Activated T-cell treated with anti-CD3 and anti-CD28 coated beads, Interleukin-2, amount 50 U/mL, for 24 hours (primary cell): ENCODE measurements at regions not wholly inside any gene's neighbourhood (a gene's known extent, or its start where the extent isn't known, plus 50 kb on each side); places are given as distances from the start of the nearest gene placed in this dataset.
"Not testable (repeated sequence)": the region's sequence is repeated elsewhere in the genome, so short reads cannot be mapped to it uniquely, and the experiment has no call there.

Source experiments
- DNase-seq: peaks from one replicate; pipeline ENCODE4 v3.0.0-alpha.2; 2020
- H3K27ac Mint-ChIP-seq: 2 replicates; pipeline ENCODE4 v1.8.0; 2020; ENCODE audit warnings: mild to moderate bottlenecking, mixed read lengths
- H3K27me3 Mint-ChIP-seq: 2 replicates; pipeline ENCODE4 v1.8.0; 2020; ENCODE audit warnings: mixed read lengths
- H3K36me3 Mint-ChIP-seq: 2 replicates; pipeline ENCODE4 v1.8.0; 2020; ENCODE audit warnings: low read depth, mixed read lengths
- H3K4me1 Mint-ChIP-seq: 2 replicates; pipeline ENCODE4 v1.8.0; 2020; ENCODE audit warnings: low read depth, mixed read lengths
- H3K4me3 Mint-ChIP-seq: 2 replicates; pipeline ENCODE4 v1.8.0; 2020; ENCODE audit warnings: mild to moderate bottlenecking, moderate library complexity, mixed read lengths
- H3K9me3 Mint-ChIP-seq: 2 replicates; pipeline ENCODE4 v1.8.0; 2020; ENCODE audit warnings: mixed read lengths

DNA sequence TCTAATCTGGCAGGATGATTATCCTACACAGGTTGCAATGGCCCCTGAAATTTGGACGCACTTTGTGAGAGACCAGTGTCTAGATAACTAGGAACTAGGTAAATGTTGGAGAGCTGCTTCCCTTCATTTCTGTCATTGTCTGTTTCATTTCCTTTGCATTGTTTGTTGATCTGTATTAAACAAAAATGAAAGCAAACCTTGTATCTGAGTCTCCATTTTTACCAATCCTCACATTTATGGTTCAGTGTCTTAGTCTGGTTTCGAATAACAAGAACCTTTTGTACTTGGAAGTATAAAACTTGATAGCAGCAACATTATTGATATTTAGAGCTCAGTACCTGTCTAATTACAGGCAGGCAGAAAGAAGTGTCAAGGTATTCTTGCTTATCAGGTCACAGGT, 105.5 kb downstream of the MRPS30 start:
- no peaks in the 10 kb centered on the region for H3K27me3 Mint-ChIP-seq
- no peak overlapping the region for H3K27ac Mint-ChIP-seq
- no peaks in the 10 kb centered on the region for H3K36me3 Mint-ChIP-seq
- no peak overlapping the region for H3K4me3 Mint-ChIP-seq
- no peaks in the 10 kb centered on the region for H3K4me1 Mint-ChIP-seq
- peaks cover 4% of the 10 kb centered on the region for H3K9me3 Mint-ChIP-seq
- no peak for DNase-seq

- peaks cover 6% of the 10 kb centered on the region for H3K9me3 Mint-ChIP-seq
- no peak overlapping the region for H3K27ac Mint-ChIP-seq
- H3K4me3 Mint-ChIP-seq, result no peak overlapping the region
- no peaks in the 10 kb centered on the region for H3K27me3 Mint-ChIP-seq
- H3K4me1 Mint-ChIP-seq, result no peaks in the 10 kb centered on the region
- no peak for DNase-seq
- no peaks in the 10 kb centered on the region for H3K36me3 Mint-ChIP-seq
Observed at GRCh38 chr5:44919560-44919959, 110.8 kb downstream of the MRPS30 start.

DNA sequence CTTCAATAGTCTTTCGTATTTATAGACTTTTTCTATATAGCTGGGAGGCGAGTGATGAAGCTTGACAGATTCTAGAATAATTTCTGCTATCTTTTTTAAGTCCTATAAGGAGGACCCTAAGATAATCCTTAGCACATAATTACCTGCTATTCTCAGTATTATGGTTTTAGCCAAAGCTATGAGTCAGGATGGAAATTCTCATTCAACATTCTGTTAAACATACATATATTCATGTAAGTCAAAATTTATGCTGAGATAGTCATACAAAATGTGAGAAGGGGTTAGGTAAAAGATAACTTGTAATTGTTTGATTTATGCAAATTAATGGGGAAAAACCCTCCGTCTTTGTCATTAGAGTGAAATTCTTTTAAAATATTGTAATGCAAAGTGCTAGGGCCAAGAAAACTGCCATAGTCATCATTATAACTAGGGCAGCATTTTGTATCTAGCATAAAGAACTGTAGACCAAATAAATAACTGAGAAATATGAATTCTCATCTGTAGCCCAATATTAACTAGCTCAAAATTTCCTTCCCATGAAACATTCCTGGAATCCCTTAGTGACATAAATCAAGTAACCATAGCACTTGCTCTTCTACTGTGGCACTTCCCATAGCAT, 118.5 kb downstream of the MRPS30 start:
- Mint-ChIP-seq H3K4me1 (peaks cover 3% of the 10 kb centered on the region), H3K27me3 (no peaks in the 10 kb centered on the region), H3K9me3 (peaks cover 5% of the 10 kb centered on the region), H3K36me3 (no peaks in the 10 kb centered on the region), H3K4me3 (no peak overlapping the region), H3K27ac (no peak overlapping the region)
- no peak for DNase-seq

DNA sequence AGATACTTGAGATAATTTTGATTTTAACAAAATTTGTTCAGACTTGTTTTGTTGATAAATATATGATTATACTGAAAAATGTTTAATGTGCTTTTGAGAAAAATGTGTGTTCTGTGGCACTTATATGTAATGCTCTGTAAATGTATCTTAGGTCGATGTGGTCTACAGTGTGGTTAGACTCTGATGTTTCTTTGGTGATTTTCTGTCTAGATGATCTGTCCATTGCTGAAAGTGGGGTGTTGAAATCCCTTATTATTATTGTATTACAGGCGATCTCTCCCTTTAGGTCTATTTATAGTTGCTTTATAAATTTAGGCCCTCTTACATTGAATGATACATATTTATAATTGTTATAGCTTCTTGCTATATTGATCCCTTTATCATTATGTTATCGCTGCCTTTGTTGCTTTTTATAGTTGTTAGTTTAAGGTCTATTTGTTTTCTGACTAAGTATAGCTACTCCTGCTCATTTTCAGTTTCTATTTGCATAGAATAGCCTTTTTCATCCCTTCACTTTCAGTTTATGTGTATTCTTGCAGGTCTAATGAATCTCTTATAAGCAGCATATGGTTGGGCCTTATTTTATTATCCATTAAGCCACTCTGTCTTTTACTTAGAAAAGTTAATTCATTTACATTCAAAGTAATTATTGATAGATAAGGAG, 124.3 kb downstream of the MRPS30 start:
- H3K9me3 Mint-ChIP-seq, result peaks cover 6% of the 10 kb centered on the region
- H3K27ac Mint-ChIP-seq, result no peak overlapping the region
- no peaks in the 10 kb centered on the region for H3K27me3 Mint-ChIP-seq
- H3K4me1 Mint-ChIP-seq, result peaks cover 1% of the 10 kb centered on the region
- no peak for DNase-seq
- H3K36me3 Mint-ChIP-seq, result no peaks in the 10 kb centered on the region
- H3K4me3 Mint-ChIP-seq, result no peak overlapping the region

- peaks cover 1% of the 10 kb centered on the region for H3K4me1 Mint-ChIP-seq
- no peak overlapping the region for H3K4me3 Mint-ChIP-seq
- no peak overlapping the region for H3K27ac Mint-ChIP-seq
- no peak for DNase-seq
- no peaks in the 10 kb centered on the region for H3K36me3 Mint-ChIP-seq
- no peaks in the 10 kb centered on the region for H3K27me3 Mint-ChIP-seq
- peaks cover 6% of the 10 kb centered on the region for H3K9me3 Mint-ChIP-seq
Observed at GRCh38 chr5:44933686-44934085, 124.9 kb downstream of the MRPS30 start.

GRCh38 chr5:44935262-44935661, 126.5 kb downstream of the MRPS30 start:
- no peaks in the 10 kb centered on the region for H3K27me3 Mint-ChIP-seq
- H3K4me3 Mint-ChIP-seq, result no peak overlapping the region
- H3K4me1 Mint-ChIP-seq, result peaks cover 1% of the 10 kb centered on the region
- H3K27ac Mint-ChIP-seq, result no peak overlapping the region
- no peaks in the 10 kb centered on the region for H3K36me3 Mint-ChIP-seq
- DNase-seq, result no peak
- peaks cover 6% of the 10 kb centered on the region for H3K9me3 Mint-ChIP-seq

- no peak overlapping the region for H3K27ac Mint-ChIP-seq
- peaks cover 1% of the 10 kb centered on the region for H3K4me1 Mint-ChIP-seq
- DNase-seq, result no peak
- H3K36me3 Mint-ChIP-seq, result no peaks in the 10 kb centered on the region
- peaks cover 6% of the 10 kb centered on the region for H3K9me3 Mint-ChIP-seq
- H3K4me3 Mint-ChIP-seq, result no peak overlapping the region
- H3K27me3 Mint-ChIP-seq, result no peaks in the 10 kb centered on the region
Observed at GRCh38 chr5:44935871-44936270, 127.1 kb downstream of the MRPS30 start.

GRCh38 chr5:44942524-44943001, 133.8 kb downstream of the MRPS30 start:
- Mint-ChIP-seq H3K4me1 (peaks cover 13% of the 10 kb centered on the region), H3K27me3 (no peaks in the 10 kb centered on the region)

DNA sequence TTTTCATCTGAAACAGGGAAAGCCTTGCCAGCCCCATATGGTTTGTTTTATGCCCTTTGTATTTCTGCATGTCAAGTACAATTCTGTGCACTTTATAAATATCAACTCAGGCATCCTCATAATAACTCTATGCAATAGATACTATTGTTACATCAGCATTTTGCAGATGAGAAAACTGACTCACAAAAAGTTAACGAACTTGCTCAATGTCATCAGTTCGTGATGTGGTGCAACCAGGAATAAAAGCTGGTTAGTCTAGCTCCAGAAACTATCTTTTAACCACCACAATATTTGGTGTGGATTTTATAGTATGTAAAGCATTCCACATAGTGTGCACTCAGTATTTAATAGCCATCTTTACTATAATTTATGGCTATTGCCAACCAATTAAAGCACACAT, 134.9 kb downstream of the MRPS30 start:
- no peaks in the 10 kb centered on the region for H3K27me3 Mint-ChIP-seq
- H3K27ac Mint-ChIP-seq, result no peak overlapping the region
- H3K36me3 Mint-ChIP-seq, result no peaks in the 10 kb centered on the region
- peaks cover 8% of the 10 kb centered on the region for H3K9me3 Mint-ChIP-seq
- no peak for DNase-seq
- no peak overlapping the region for H3K4me3 Mint-ChIP-seq
- H3K4me1 Mint-ChIP-seq, result peaks cover 13% of the 10 kb centered on the region

More at GRCh38 chr5:44942524-44943001, 133.8 kb downstream of the MRPS30 start:
- no peak for DNase-seq
- Mint-ChIP-seq H3K27ac (no peak overlapping the region), H3K9me3 (peaks cover 2% of the 10 kb centered on the region), H3K36me3 (no peaks in the 10 kb centered on the region), H3K4me3 (no peak overlapping the region)

- no peak overlapping the region for H3K27ac Mint-ChIP-seq
Observed at GRCh38 chr5:44945743-44946142, 137.0 kb downstream of the MRPS30 start.

DNA sequence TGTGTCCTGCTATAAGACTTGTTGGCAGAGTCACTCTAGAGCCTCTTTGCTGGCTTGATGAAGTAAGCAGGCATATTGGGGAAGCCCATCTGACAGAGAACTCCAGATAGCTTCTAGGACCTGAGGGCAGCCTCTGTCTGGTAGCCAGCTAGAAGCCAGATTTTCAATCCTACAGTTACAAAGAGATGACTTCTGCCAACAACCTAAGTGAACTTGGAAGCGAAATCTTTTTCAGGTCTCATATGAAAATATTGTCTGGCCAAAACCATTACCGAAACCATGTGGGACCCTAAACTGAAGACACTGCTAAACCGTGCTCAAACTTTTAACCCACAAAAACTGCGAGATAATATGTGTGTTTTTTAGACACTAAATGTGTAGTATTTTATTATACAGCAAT, 140.9 kb downstream of the MRPS30 start:
- Mint-ChIP-seq H3K9me3 (peaks cover 6% of the 10 kb centered on the region), H3K36me3 (no peaks in the 10 kb centered on the region), H3K27me3 (no peaks in the 10 kb centered on the region), H3K27ac (no peak overlapping the region), H3K4me1 (peaks cover 8% of the 10 kb centered on the region), H3K4me3 (no peak overlapping the region)
- DNase-seq, result no peak

More at GRCh38 chr5:44945743-44946142, 137.0 kb downstream of the MRPS30 start:
- Mint-ChIP-seq H3K36me3 (no peaks in the 10 kb centered on the region), H3K4me1 (peaks cover 13% of the 10 kb centered on the region), H3K9me3 (peaks cover 6% of the 10 kb centered on the region), H3K4me3 (no peak overlapping the region), H3K27me3 (no peaks in the 10 kb centered on the region)
- DNase-seq, result no peak

DNA sequence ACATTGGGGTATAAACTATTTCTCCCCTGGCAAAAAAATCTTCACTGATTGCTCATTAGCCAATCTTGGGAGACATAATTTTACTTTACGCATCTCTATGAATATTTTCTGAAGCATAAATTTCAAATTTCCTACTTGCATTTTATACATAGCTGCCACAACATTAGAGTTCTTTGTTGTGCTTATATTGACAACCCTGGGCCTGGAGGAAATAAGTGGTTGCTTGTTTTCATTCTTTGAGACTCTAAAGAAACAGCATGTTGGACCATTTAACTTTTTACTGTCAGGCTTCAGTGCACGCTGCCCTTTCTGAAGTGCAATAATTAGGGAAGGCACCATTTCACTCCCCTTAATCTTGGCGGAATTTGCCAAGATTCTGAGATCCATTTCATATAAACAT, 142.6 kb downstream of the MRPS30 start:
- peaks cover 6% of the 10 kb centered on the region for H3K9me3 Mint-ChIP-seq
- H3K4me3 Mint-ChIP-seq, result no peak overlapping the region
- no peaks in the 10 kb centered on the region for H3K4me1 Mint-ChIP-seq
- no peaks in the 10 kb centered on the region for H3K36me3 Mint-ChIP-seq
- H3K27ac Mint-ChIP-seq, result no peak overlapping the region
- H3K27me3 Mint-ChIP-seq, result no peaks in the 10 kb centered on the region
- no peak for DNase-seq

DNA sequence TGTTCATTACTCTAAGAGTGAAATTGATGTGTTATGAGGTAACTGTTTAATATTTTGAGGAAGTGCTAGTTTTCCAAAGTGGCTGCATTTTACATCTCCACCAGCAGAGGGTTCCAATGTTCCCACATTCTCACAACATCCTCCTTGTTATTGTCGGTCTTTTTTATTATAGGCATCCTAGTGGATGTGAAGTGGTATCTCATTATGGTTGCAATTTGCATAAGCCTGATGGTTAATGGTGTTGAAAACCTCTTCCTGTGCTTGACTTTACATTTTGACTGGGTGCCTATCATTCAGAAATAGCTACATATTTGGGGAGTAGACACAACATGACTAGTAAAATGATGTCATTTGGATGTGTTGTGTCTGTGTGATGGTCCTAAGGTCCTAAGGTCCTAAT, 143.6 kb downstream of the MRPS30 start:
- peaks cover 2% of the 10 kb centered on the region for H3K4me1 Mint-ChIP-seq
- H3K27me3 Mint-ChIP-seq, result no peaks in the 10 kb centered on the region

DNA sequence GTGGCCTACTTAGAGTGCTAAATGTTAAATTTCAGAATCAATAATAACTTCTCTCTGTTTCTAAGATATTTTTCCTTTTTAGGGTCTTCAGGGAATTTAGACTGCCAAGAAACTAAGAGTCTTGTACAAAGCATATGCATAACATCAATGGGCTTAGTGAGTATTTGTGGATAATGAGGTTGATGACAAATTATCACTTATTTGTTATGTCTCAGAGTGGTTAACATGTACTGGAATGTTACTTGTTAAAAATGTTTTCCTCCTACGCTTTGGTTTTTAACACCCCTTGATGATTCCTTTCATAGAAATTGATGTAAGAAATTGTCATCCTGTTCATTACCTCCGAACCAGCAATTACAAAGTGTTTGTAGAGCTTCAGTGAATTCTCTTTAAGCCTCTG, 144.3 kb downstream of the MRPS30 start:
- DNase-seq, result no peak
- H3K4me1 Mint-ChIP-seq, result peaks cover 2% of the 10 kb centered on the region

More for the DNA sequence above, 143.6 kb downstream of the MRPS30 start:
- no peak overlapping the region for H3K27ac Mint-ChIP-seq
- H3K4me3 Mint-ChIP-seq, result no peak overlapping the region
- no peak for DNase-seq
- H3K36me3 Mint-ChIP-seq, result no peaks in the 10 kb centered on the region
- peaks cover 6% of the 10 kb centered on the region for H3K9me3 Mint-ChIP-seq

DNA sequence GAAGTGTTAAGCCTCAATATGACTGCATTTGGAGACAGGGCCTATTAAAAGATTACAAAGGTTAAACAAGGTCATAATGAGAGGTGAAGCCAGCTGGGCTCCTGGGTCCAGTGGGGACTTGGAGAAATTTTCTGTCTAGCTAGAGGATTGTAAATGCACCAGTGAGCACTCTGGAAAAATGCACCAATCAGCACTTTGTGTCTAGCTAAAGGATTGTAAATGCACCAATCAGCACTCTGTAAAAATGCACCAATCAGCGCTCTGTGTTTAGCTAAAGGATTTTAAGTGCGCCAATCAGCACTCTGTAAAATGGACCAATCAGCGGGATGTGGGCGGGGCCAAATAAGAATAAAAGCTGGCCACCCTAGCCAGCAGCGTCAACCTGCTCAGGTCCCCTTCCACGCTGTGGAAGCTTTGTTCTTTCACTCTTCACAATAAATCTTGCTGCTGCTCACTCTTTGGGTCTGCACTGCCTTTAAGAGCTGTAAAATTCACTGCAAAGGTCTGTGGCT, 150.3 kb downstream of the MRPS30 start:
- H3K9me3 Mint-ChIP-seq, H3K27me3 Mint-ChIP-seq, H3K27ac Mint-ChIP-seq, H3K4me1 Mint-ChIP-seq, H3K4me3 Mint-ChIP-seq, H3K36me3 Mint-ChIP-seq, DNase-seq: not testable (repeated sequence)

More for the DNA sequence above, 144.3 kb downstream of the MRPS30 start:
- H3K27me3 Mint-ChIP-seq, result no peaks in the 10 kb centered on the region
- H3K27ac Mint-ChIP-seq, result no peak overlapping the region
- no peaks in the 10 kb centered on the region for H3K36me3 Mint-ChIP-seq
- H3K9me3 Mint-ChIP-seq, result peaks cover 6% of the 10 kb centered on the region
- no peak overlapping the region for H3K4me3 Mint-ChIP-seq
